OCI-LY7 (cell line): ENCODE measurements at regions not wholly inside any gene's neighbourhood (a gene's known extent, or its start where the extent isn't known, plus 50 kb on each side); places are given as distances from the start of the nearest gene placed in this dataset.

Source experiments
- BruUV-seq: library from RNA; stranded (reverse); fragments of 400-500 nt; replicated peaks from 2 replicates; lab custom pipeline; 2021; lab: Mats Ljungman, UMichigan
- CTCF ChIA-PET: fragments of 300-600 bp; sonication (Branson Sonifier 250); formaldehyde crosslinking; loops from one replicate; lab custom pipeline; 2022; ENCODE audit warnings: antibody characterized with exemption; ENCODE audit not compliant: unreplicated experiment; lab: Charles Lee
- POLR2A ChIA-PET: fragments of 300-600 bp; sonication (Branson Sonifier 250); formaldehyde crosslinking; loops from one replicate; lab custom pipeline; 2022; ENCODE audit warnings: antibody characterized with exemption; lab: Charles Lee
- DNase-seq: peaks from one replicate; pipeline ENCODE4 v3.0.0-alpha.2; 2015; ENCODE audit warnings: low spot score
- H2AFZ ChIP-seq: fragments of 200-600 bp; sonication (generic), shearing (Covaris generic); 2 replicates; pipeline ENCODE4 v1.6.1; 2014; ENCODE audit warnings: mild to moderate bottlenecking, antibody characterized with exemption, low read length, moderate library complexity
- H3K27ac ChIP-seq: fragments of 200-600 bp; sonication (generic); 2 replicates; pipeline ENCODE4 v1.5.1; 2014; ENCODE audit warnings: mixed run types, low read depth, mild to moderate bottlenecking, moderate library complexity, low read length, inconsistent platforms; ENCODE audit not compliant: poor library complexity, severe bottlenecking
- H3K36me3 ChIP-seq: fragments of 200-600 bp; sonication (generic); 2 replicates; pipeline ENCODE4 v1.6.1; 2014; ENCODE audit warnings: mild to moderate bottlenecking, antibody characterized with exemption, low read length, moderate library complexity, mixed read lengths; ENCODE audit not compliant: insufficient read depth
- H3K4me1 ChIP-seq: fragments of 200-600 bp; sonication (generic); 2 replicates; pipeline ENCODE4 v1.5.1; 2014; ENCODE audit warnings: mild to moderate bottlenecking, low read length; ENCODE audit not compliant: insufficient read depth, poor library complexity, severe bottlenecking
- H3K4me2 ChIP-seq: fragments of 200-600 bp; sonication (generic); 2 replicates; pipeline ENCODE4 v1.6.1; 2014; ENCODE audit warnings: mild to moderate bottlenecking, low read length
- H3K4me3 ChIP-seq: fragments of 200-600 bp; sonication (generic); 2 replicates; pipeline ENCODE4 v1.5.1; 2014; ENCODE audit warnings: mild to moderate bottlenecking, low read depth, low read length; ENCODE audit not compliant: poor library complexity, severe bottlenecking
- H3K79me2 ChIP-seq: fragments of 200-600 bp; sonication (generic); 2 replicates; pipeline ENCODE4 v1.6.1; 2016; ENCODE audit warnings: low read depth, mild to moderate bottlenecking, low read length, moderate library complexity, mixed read lengths; ENCODE audit not compliant: insufficient read depth
- H3K9me2 ChIP-seq: fragments of 200-600 bp; sonication (generic); 2 replicates; pipeline ENCODE4 v1.6.1; 2016; ENCODE audit warnings: mild to moderate bottlenecking, low read length, mixed read lengths; ENCODE audit not compliant: insufficient read depth
- H3K9me3 ChIP-seq: fragments of 200-600 bp; sonication (generic); 2 replicates; pipeline ENCODE4 v1.6.1; 2014; ENCODE audit warnings: mild to moderate bottlenecking, mixed run types, low read length, mixed read lengths
- H4K20me1 ChIP-seq: fragments of 200-600 bp; sonication (generic); 2 replicates; pipeline ENCODE4 v1.6.1; 2014; ENCODE audit warnings: mild to moderate bottlenecking, antibody characterized with exemption, low read length, moderate library complexity, mixed read lengths; ENCODE audit not compliant: insufficient read depth
- CTCF ChIP-seq: fragments of 200-600 bp; sonication (generic); conservative IDR thresholded peaks from 2 replicates; pipeline ENCODE4 v1.5.1; 2014; ENCODE audit warnings: mild to moderate bottlenecking, antibody characterized with exemption, low read length, moderate library complexity, mixed read lengths
- EZH2phosphoT487 ChIP-seq: fragments of 200-600 bp; sonication (generic); IDR thresholded peaks from 2 replicates; pipeline ENCODE4 v1.6.1; 2018; ENCODE audit warnings: low read depth, borderline replicate concordance, mild to moderate bottlenecking, mixed run types, antibody characterized with exemption, low read length, moderate library complexity, mixed read lengths
- intact Hi-C: fragments of 100-400 bp; cut with micrococcal nuclease; formaldehyde crosslinking; loops from one replicate; pipeline ENCODE4 v1.10.0; 2022; ENCODE audit not compliant: unreplicated experiment

- Histone ChIP-seq H3K9me2 (no peaks in the 10 kb centered on the region), H3K27ac (no peak overlapping the region), H3K4me2 (no peak overlapping the region), H3K4me1 (no peaks in the 10 kb centered on the region), H3K9me3 (no peaks in the 10 kb centered on the region), H4K20me1 (no peaks in the 10 kb centered on the region), H3K79me2 (no peaks in the 10 kb centered on the region), H3K36me3 (no peaks in the 10 kb centered on the region), H3K4me3 (no peak overlapping the region), H2AFZ (no peak overlapping the region)
- BruUV-seq, result no TSS peak
- CTCF ChIA-PET, result no interaction called here
- TF ChIP-seq CTCF (no peak), EZH2phosphoT487 (no peak)
- intact Hi-C loops, result no loop called here
- no peak for DNase-seq
- POLR2A ChIA-PET, result interaction anchor here (0.6 to 0.7 kb wide), 3 partner anchors 48 to 812 kb away, joined by 3 to 5 read pairs (median 3); no protein-coding TSS in a partner anchor
Measured at GRCh38 chr2:207337234-207338219, 171.8 kb upstream of the KLF7 start.

GRCh38 chr2:207338220-207338607 lies 172.5 kb upstream of the KLF7 start:
- Histone ChIP-seq H2AFZ (no peak overlapping the region), H3K4me1 (no peaks in the 10 kb centered on the region), H3K79me2 (no peaks in the 10 kb centered on the region), H3K4me3 (no peak overlapping the region), H3K9me2 (no peaks in the 10 kb centered on the region), H3K4me2 (no peak overlapping the region), H4K20me1 (no peaks in the 10 kb centered on the region), H3K36me3 (no peaks in the 10 kb centered on the region), H3K9me3 (no peaks in the 10 kb centered on the region), H3K27ac (no peak overlapping the region)
- TF ChIP-seq EZH2phosphoT487, result no peak
- TF ChIP-seq CTCF, result no peak
- BruUV-seq, result no TSS peak
- no peak for DNase-seq
- POLR2A ChIA-PET, result interaction anchor here (0.5 to 1.1 kb wide), 6 partner anchors 11 to 1844 kb away, joined by 3 to 5 read pairs (median 3); no protein-coding TSS in a partner anchor
- intact Hi-C loops, result no loop called here
- CTCF ChIA-PET, result no interaction called here

- Histone ChIP-seq H3K36me3 (no peaks in the 10 kb centered on the region), H4K20me1 (no peaks in the 10 kb centered on the region), H3K4me1 (no peaks in the 10 kb centered on the region), H2AFZ (no peak overlapping the region), H3K4me3 (no peak overlapping the region), H3K9me2 (no peaks in the 10 kb centered on the region), H3K79me2 (no peaks in the 10 kb centered on the region), H3K4me2 (no peak overlapping the region), H3K27ac (no peak overlapping the region), H3K9me3 (no peaks in the 10 kb centered on the region)
- ChIA-PET CTCF (no interaction called here), POLR2A (interaction anchor here (0.5 to 1.1 kb wide), 4 partner anchors 10 to 1844 kb away, joined by 3 to 4 read pairs (median 3); no protein-coding TSS in a partner anchor)
- no TSS peak for BruUV-seq
- no peak for DNase-seq
- intact Hi-C loops, result no loop called here
- TF ChIP-seq EZH2phosphoT487, result no peak
- TF ChIP-seq CTCF, result no peak
Measured at GRCh38 chr2:207338610-207339009, 172.9 kb upstream of the KLF7 start.
